Breast epithelium (tissue), 3 donors: ENCODE measurements at regions not wholly inside any gene's neighbourhood (a gene's known extent, or its start where the extent isn't known, plus 50 kb on each side); places are given as distances from the start of the nearest gene placed in this dataset.

Experiments
- CTCF ChIP-seq, 3 donors: fragments of 450-650 bp; IDR thresholded peaks; one replicate each; pipeline ENCODE4 v1.5.1; 2016 to 2017; ENCODE audit warnings: antibody characterized with exemption in 3 of 3, mild to moderate bottlenecking in 3 of 3, moderate library complexity in 3 of 3
- POLR2A ChIP-seq: fragments of 450-650 bp; IDR thresholded peaks from one replicate; pipeline ENCODE4 v1.6.1; 2016; ENCODE audit warnings: antibody characterized with exemption, mild to moderate bottlenecking, moderate library complexity
- POLR2AphosphoS5 ChIP-seq, 3 donors: sonication (generic); formaldehyde crosslinking; IDR thresholded peaks; one replicate each; pipeline ENCODE4 v1.6.1; 2017; ENCODE audit warnings: antibody characterized with exemption in 3 of 3

GRCh38 chr11:45395421-45395820 is 109.3 kb upstream of the SYT13 start:
- no peak for TF ChIP-seq CTCF (IDR thresholded peaks at IDR 0.05)
- TF ChIP-seq POLR2A, result no peak
- TF ChIP-seq POLR2AphosphoS5 (IDR thresholded peaks at IDR 0.05), result no peak
